ENCODE measurements at regions not wholly inside any gene's neighbourhood (a gene's known extent, or its start where the extent isn't known, plus 50 kb on each side); places are given as distances from the start of the nearest gene placed in this dataset.

DNA sequence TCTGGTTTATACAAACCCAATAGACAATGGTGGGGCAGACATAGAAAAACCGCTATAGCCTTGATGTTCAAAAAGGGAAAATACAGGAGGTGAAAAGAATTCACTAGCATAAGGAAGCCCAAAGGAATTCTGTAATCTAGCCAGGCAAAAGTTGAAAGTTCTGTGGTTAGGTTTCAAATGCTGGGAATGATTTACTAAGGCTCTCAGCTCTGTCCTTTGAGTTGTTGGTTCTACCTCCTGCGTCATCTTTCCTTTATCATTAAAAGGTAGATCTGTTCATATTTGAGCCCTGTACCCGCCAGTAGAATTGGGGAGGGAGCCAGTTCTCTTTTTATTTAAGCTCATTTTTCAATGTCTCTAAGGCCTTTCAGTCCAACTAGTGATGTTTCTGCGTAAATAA is 866.5 kb downstream of the IGSF11 start:
- no peak for DNase-seq (ENCODE audit: low read depth)
- H3K4me3 ChIP-seq (ENCODE audit: low read depth, low read length), result no peak overlapping the region
- TF ChIP-seq, protein P1, sequence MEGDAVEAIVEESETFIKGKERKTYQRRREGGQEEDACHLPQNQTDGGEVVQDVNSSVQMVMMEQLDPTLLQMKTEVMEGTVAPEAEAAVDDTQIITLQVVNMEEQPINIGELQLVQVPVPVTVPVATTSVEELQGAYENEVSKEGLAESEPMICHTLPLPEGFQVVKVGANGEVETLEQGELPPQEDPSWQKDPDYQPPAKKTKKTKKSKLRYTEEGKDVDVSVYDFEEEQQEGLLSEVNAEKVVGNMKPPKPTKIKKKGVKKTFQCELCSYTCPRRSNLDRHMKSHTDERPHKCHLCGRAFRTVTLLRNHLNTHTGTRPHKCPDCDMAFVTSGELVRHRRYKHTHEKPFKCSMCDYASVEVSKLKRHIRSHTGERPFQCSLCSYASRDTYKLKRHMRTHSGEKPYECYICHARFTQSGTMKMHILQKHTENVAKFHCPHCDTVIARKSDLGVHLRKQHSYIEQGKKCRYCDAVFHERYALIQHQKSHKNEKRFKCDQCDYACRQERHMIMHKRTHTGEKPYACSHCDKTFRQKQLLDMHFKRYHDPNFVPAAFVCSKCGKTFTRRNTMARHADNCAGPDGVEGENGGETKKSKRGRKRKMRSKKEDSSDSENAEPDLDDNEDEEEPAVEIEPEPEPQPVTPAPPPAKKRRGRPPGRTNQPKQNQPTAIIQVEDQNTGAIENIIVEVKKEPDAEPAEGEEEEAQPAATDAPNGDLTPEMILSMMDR (conservative IDR thresholded peaks at IDR 0.05; ENCODE audit: low read depth, low read length), result no peak

GRCh38 chr3:118171236-118171852 is 863.3 kb downstream of the IGSF11 start:
- TF ChIP-seq, protein P1 (conservative IDR thresholded peaks at IDR 0.05; ENCODE audit: low read depth, low read length), result no peak
- no peak overlapping the region for H3K4me3 ChIP-seq (ENCODE audit: low read depth, low read length)
- no peak for DNase-seq (ENCODE audit: low read depth)

- no peak overlapping the region for H3K4me3 ChIP-seq (ENCODE audit: low read depth, low read length)
- TF ChIP-seq, protein P1 (conservative IDR thresholded peaks at IDR 0.05; ENCODE audit: low read depth, low read length), result no peak
- DNase-seq (ENCODE audit: low read depth), result no peak
Observed at GRCh38 chr3:118180853-118181252, 853.8 kb downstream of the IGSF11 start.

- no peak overlapping the region for H3K4me3 ChIP-seq (ENCODE audit: low read depth, low read length)
- no peak for DNase-seq (ENCODE audit: low read depth)
- TF ChIP-seq, protein P1 (conservative IDR thresholded peaks at IDR 0.05; ENCODE audit: low read depth, low read length), result no peak
Observed at GRCh38 chr3:118181274-118181673, 853.4 kb downstream of the IGSF11 start.

DNA sequence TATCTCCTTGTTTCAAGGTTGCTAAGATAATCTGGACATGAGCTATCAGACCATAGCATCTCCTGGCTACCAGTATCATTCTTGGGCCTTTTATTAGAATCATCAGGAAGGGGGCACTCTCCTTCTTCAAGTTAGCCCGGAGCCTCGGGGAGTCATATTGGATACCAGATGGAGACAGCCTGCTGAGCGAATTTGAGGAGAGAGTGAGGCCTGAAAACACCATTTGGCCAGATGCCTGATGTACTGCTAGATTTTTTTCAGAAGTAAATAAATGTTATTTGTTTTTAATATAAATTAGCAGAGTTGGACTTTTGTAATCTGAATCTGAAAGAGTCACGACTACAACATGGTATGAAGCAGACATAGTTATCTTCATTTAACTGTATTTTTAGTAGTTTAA is 848.6 kb downstream of the IGSF11 start:
- no peak for DNase-seq (ENCODE audit: low read depth)
- no peak overlapping the region for H3K4me3 ChIP-seq (ENCODE audit: low read depth, low read length)
- TF ChIP-seq, protein P1 (conservative IDR thresholded peaks at IDR 0.05; ENCODE audit: low read depth, low read length), result no peak

DNA sequence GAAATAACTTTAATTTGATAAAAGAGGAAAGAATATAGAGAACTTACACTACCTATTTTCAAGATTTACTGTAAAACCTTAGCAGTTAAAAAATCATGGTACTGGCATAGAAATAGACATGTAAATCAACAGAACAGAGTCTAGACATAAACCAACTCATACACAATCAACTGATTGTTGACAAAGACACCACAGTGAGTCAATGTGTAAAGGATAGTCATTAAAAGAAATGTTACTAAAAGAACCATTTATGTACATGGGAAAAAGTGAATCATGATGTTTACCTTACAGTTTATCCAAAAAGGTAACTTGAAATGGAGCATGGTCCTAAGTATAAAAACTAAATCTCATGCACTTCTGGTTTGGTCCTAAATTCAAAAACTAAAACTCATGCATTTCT is 847.4 kb downstream of the IGSF11 start:
- TF ChIP-seq, protein P1 (conservative IDR thresholded peaks at IDR 0.05; ENCODE audit: low read depth, low read length), result no peak
- no peak overlapping the region for H3K4me3 ChIP-seq (ENCODE audit: low read depth, low read length)
- DNase-seq (ENCODE audit: low read depth), result no peak

- DNase-seq (ENCODE audit: low read depth), result no peak
- TF ChIP-seq, protein P1 (conservative IDR thresholded peaks at IDR 0.05; ENCODE audit: low read depth, low read length), result no peak
- no peak overlapping the region for H3K4me3 ChIP-seq (ENCODE audit: low read depth, low read length)
Observed at GRCh38 chr3:118196183-118196582, 838.5 kb downstream of the IGSF11 start.

All from choroid plexus epithelial cell (primary cell).